H1 (cell line): ENCODE measurements at regions not wholly inside any gene's neighbourhood (a gene's known extent, or its start where the extent isn't known, plus 50 kb on each side); places are given as distances from the start of the nearest gene placed in this dataset.

Source experiments
- CTCF ChIA-PET: fragments of 300-600 bp; sonication (Branson Sonifier 250); formaldehyde crosslinking; loops from one replicate; lab custom pipeline; 2021; ENCODE audit not compliant: partially characterized antibody; lab: Charles Lee
- POLR2A ChIA-PET: fragments of 300-600 bp; sonication (Branson Sonifier 250); formaldehyde crosslinking; loops from one replicate; lab custom pipeline; 2021; ENCODE audit warnings: inconsistent platforms; ENCODE audit not compliant: partially characterized antibody; lab: Charles Lee
- DNase-seq, 2 experiments: peaks; one replicate each; pipeline versions ENCODE4 v3.0.0 to v3.0.0-alpha.2; 2010 to 2022; ENCODE audit warnings: low spot score in 2 of 2, low read depth in 1 of 2, mixed read lengths in 1 of 2
- FAIRE-seq: peaks from 2 replicates; lab custom pipeline; 2011; peaks lifted over from hg19 to GRCh38; lab: Jason Lieb, UNC
- H2AFZ ChIP-seq: 2 replicates; pipeline ENCODE4 v1.8.1; 2012; ENCODE audit warnings: low read length, inconsistent platforms
- H2AK5ac ChIP-seq: 2 replicates; pipeline ENCODE4 v1.6.1; 2013; ENCODE audit warnings: low read depth, low read length
- H2BK120ac ChIP-seq: replicated peaks from 2 replicates; pipeline ENCODE3; 2013; ENCODE audit warnings: low read depth, low read length, inconsistent platforms
- H2BK12ac ChIP-seq: 2 replicates; pipeline ENCODE4 v1.6.1; 2013; ENCODE audit warnings: low read depth, low read length
- H2BK15ac ChIP-seq: 2 replicates; pipeline ENCODE4 v1.6.1; 2013; ENCODE audit warnings: low read length
- H2BK20ac ChIP-seq: 2 replicates; pipeline ENCODE4 v1.6.1; 2013; ENCODE audit warnings: low read length
- H2BK5ac ChIP-seq: 2 replicates; pipeline ENCODE4 v1.6.1; 2013; ENCODE audit warnings: low read depth, low read length
- H3K14ac ChIP-seq: 2 replicates; pipeline ENCODE4 v1.6.1; 2013; ENCODE audit warnings: inconsistent platforms; ENCODE audit not compliant: insufficient read length
- H3K18ac ChIP-seq: 2 replicates; pipeline ENCODE4 v1.6.1; 2013; ENCODE audit warnings: low read length; ENCODE audit errors: extremely low read depth
- H3K23ac ChIP-seq: 2 replicates; pipeline ENCODE4 v1.6.1; 2013; ENCODE audit warnings: inconsistent platforms; ENCODE audit not compliant: insufficient read length
- H3K23me2 ChIP-seq: 2 replicates; pipeline ENCODE4 v1.6.1; 2013; ENCODE audit warnings: low read depth, low read length
- H3K27ac ChIP-seq: 2 replicates; pipeline ENCODE4 v1.6.1; 2011; ENCODE audit warnings: low read depth, low read length, inconsistent platforms
- H3K27me3 ChIP-seq, 4 experiments: replicated peaks in 1 of 4; 1 replicate in 1 of 4; 2 replicates in 3 of 4; pipeline versions ENCODE4 v1.6.1 to v1.8.1; 2011 to 2013; ENCODE audit warnings: low read length in 3 of 4, mild to moderate bottlenecking in 3 of 4, inconsistent platforms in 2 of 4, mixed read lengths in 2 of 4, moderate library complexity in 1 of 4; ENCODE audit not compliant: control insufficient read depth in 3 of 4, insufficient read depth in 3 of 4; ENCODE audit errors: extremely low read depth in 1 of 4
- H3K36me3 ChIP-seq, 4 experiments: 2 replicates each; pipeline versions ENCODE4 v1.6.1 to v1.8.1; 2011 to 2013; ENCODE audit warnings: mild to moderate bottlenecking in 4 of 4, low read length in 3 of 4, moderate library complexity in 2 of 4, control low read depth in 1 of 4, inconsistent platforms in 1 of 4; ENCODE audit not compliant: insufficient read depth in 4 of 4, control insufficient read depth in 2 of 4
- H3K4ac ChIP-seq: replicated peaks from 2 replicates; pipeline ENCODE3; 2013; ENCODE audit warnings: low read length, low read depth, mixed read lengths, inconsistent platforms; ENCODE audit not compliant: insufficient read length
- H3K4me1 ChIP-seq, 4 experiments: replicated peaks in 1 of 4; 1 replicate in 1 of 4; 2 replicates in 3 of 4; pipeline versions ENCODE4 v1.6.1 to v1.8.1; 2011 to 2013; ENCODE audit warnings: low read length in 3 of 4, inconsistent platforms in 2 of 4, mixed read lengths in 1 of 4; ENCODE audit not compliant: insufficient read depth in 4 of 4, control insufficient read depth in 3 of 4
- H3K4me2 ChIP-seq, 2 experiments: 2 replicates each; pipeline versions ENCODE4 v1.6.1 to v1.8.1; 2011 to 2013; ENCODE audit warnings: low read depth in 2 of 2, low read length in 2 of 2, control low read depth in 1 of 2, inconsistent platforms in 1 of 2, mild to moderate bottlenecking in 1 of 2; ENCODE audit not compliant: insufficient read depth in 1 of 2
- H3K4me3 ChIP-seq, 4 experiments: fragments of 200-600, 300-600 bp in 1 of 4; sonication (generic), shearing (Covaris generic), sonication (Bioruptor Twin) in 1 of 4; 2 replicates each; pipeline versions ENCODE4 v1.5.1 to v1.8.1; 2011 to 2016; ENCODE audit warnings: low read length in 4 of 4, low read depth in 3 of 4, control low read depth in 2 of 4, inconsistent platforms in 2 of 4, mild to moderate bottlenecking in 2 of 4, mixed read lengths in 1 of 4, moderate library complexity in 1 of 4; ENCODE audit not compliant: insufficient read depth in 2 of 4; ENCODE audit errors: extremely low read depth in 1 of 4
- H3K56ac ChIP-seq: replicated peaks from 2 replicates; pipeline ENCODE3; 2013; ENCODE audit warnings: low read depth, mild to moderate bottlenecking, mixed read lengths, low read length, inconsistent platforms; ENCODE audit not compliant: insufficient read length
- H3K79me1 ChIP-seq: 2 replicates; pipeline ENCODE4 v1.6.1; 2013; ENCODE audit warnings: low read depth, low read length, control low read depth
- H3K79me2 ChIP-seq, 2 experiments: 2 replicates each; pipeline versions ENCODE4 v1.6.1 to v1.8.1; 2012 to 2013; ENCODE audit warnings: low read length in 2 of 2, mild to moderate bottlenecking in 2 of 2, inconsistent platforms in 1 of 2; ENCODE audit not compliant: insufficient read depth in 2 of 2, control insufficient read depth in 1 of 2
- H3K9ac ChIP-seq, 4 experiments: replicated peaks in 1 of 4; 1 replicate in 1 of 4; 2 replicates in 3 of 4; pipeline versions ENCODE4 v1.6.1 to v1.8.1; 2011 to 2013; ENCODE audit warnings: low read depth in 3 of 4, low read length in 3 of 4, control low read depth in 2 of 4, mild to moderate bottlenecking in 2 of 4, moderate library complexity in 2 of 4, inconsistent platforms in 1 of 4; ENCODE audit errors: extremely low read depth in 1 of 4
- H3K9me3 ChIP-seq, 2 experiments: 2 replicates each; pipeline versions ENCODE4 v1.6.1 to v1.8.1; 2012 to 2013; ENCODE audit warnings: mild to moderate bottlenecking in 2 of 2, moderate library complexity in 2 of 2, control low read depth in 1 of 2, inconsistent platforms in 1 of 2, low read depth in 1 of 2, low read length in 1 of 2, mixed read lengths in 1 of 2; ENCODE audit not compliant: insufficient read depth in 2 of 2
- H4K20me1 ChIP-seq, 2 experiments: replicated peaks in 1 of 2; 2 replicates each; pipeline versions ENCODE3 to v1.8.1; 2011 to 2013; ENCODE audit warnings: inconsistent platforms in 2 of 2, low read length in 2 of 2, mild to moderate bottlenecking in 1 of 2; ENCODE audit not compliant: insufficient read depth in 2 of 2, control insufficient read depth in 1 of 2
- H4K5ac ChIP-seq: 2 replicates; pipeline ENCODE4 v1.6.1; 2013; ENCODE audit warnings: low read length, low read depth, mixed read lengths, inconsistent platforms; ENCODE audit not compliant: insufficient read length
- H4K8ac ChIP-seq: 2 replicates; pipeline ENCODE4 v1.8.0; 2013; ENCODE audit warnings: mild to moderate bottlenecking, moderate library complexity, low read length, inconsistent platforms; ENCODE audit not compliant: insufficient read depth; ENCODE audit errors: extremely low read depth
- H4K91ac ChIP-seq: replicated peaks from 2 replicates; pipeline ENCODE3; 2013; ENCODE audit warnings: low read length, mixed read lengths, inconsistent platforms; ENCODE audit not compliant: insufficient read length
- GABPA ChIP-seq: IDR thresholded peaks from 2 replicates; pipeline ENCODE4 v1.6.1; 2011; ENCODE audit warnings: mild to moderate bottlenecking, low read length, moderate library complexity, borderline replicate concordance; ENCODE audit not compliant: insufficient read depth
- HDAC2 ChIP-seq, 2 experiments: fragments of 300-600 bp in 1 of 2; sonication (generic) in 1 of 2; IDR thresholded peaks; 2 replicates each; pipeline ENCODE4 v1.6.1; 2011 to 2012; ENCODE audit warnings: low read depth in 2 of 2, low read length in 2 of 2, mild to moderate bottlenecking in 2 of 2, moderate library complexity in 2 of 2, borderline replicate concordance in 1 of 2, inconsistent platforms in 1 of 2
- TBP ChIP-seq: IDR thresholded peaks from 2 replicates; pipeline ENCODE4 v1.6.1; 2011; ENCODE audit warnings: low read depth, low read length, improper control_type of control experiment
- WGBS, 2 experiments: shearing (Covaris generic) in 1 of 2; methylation state at CpG; one replicate each; pipeline versions ENCODE4 v1.1.6 to v1.1.7; 2013 to 2015; ENCODE audit warnings: low lambda C conversion rate in 2 of 2, mixed read lengths in 2 of 2, inconsistent platforms in 1 of 2, low coverage in 1 of 2, missing lambda C conversion rate in 1 of 2; ENCODE audit not compliant: insufficient replicate concordance in 2 of 2, insufficient coverage in 1 of 2, insufficient read length in 1 of 2; ENCODE audit errors: extremely low coverage in 1 of 2, missing lambda C conversion rate in 1 of 2; 5-methylcytosine and 5-hydroxymethylcytosine counted together

- Histone ChIP-seq H2BK15ac (no peak overlapping the region), H4K5ac (no peak overlapping the region), H3K36me3 (peaks cover 0 to 3% (median 0%) of the 10 kb centered on the region in 4 experiments; a peak in 1 of 8 replicates), H2BK120ac (no peak overlapping the region), H3K23ac (no peak overlapping the region), H2BK20ac (no peak overlapping the region), H2BK5ac (no peak overlapping the region), H3K56ac (no peak overlapping the region), H2AFZ (no peak overlapping the region), H3K9ac (no peak overlapping the region), H3K27me3 (no peaks in the 10 kb centered on the region), H2BK12ac (no peak overlapping the region), H3K18ac (no peak overlapping the region), H3K9me3 (peaks cover 0 to 4% of the 10 kb centered on the region in 2 experiments; a peak in 2 of 4 replicates), H3K4ac (no peak overlapping the region), H4K20me1 (no peaks in the 10 kb centered on the region), H3K14ac (no peak overlapping the region), H3K27ac (no peak overlapping the region), H4K91ac (no peak overlapping the region), H2AK5ac (no peak overlapping the region), H3K4me3 (no peak overlapping the region), H3K79me2 (no peaks in the 10 kb centered on the region), H3K4me2 (no peak overlapping the region), H3K23me2 (no peaks in the 10 kb centered on the region), H3K79me1 (no peaks in the 10 kb centered on the region), H4K8ac (no peak overlapping the region), H3K4me1 (no peaks in the 10 kb centered on the region)
- 96% methylated on average over 2 of the region's 2 CpGs; no CpG with 5 or more reads in 1 of the 2 experiments for WGBS, 2 experiments
- FAIRE-seq (no peak), DNase-seq (no peak)
- ChIA-PET POLR2A (no interaction called here), CTCF (interaction anchor here (0.9 to 1.0 kb wide), 2 partner anchors 10 to 15 kb away, joined by 3 read pairs; no protein-coding TSS in a partner anchor)
- TF ChIP-seq GABPA (no peak), HDAC2 (IDR thresholded peaks at IDR 0.05; ENCODE audit: borderline replicate concordance in 1 of 2, low read depth in 2 of 2, low read length in 2 of 2) (no peak), TBP (no peak)
Observed at GRCh38 chr3:187979564-187979963, 174.4 kb upstream of the LPP start.
